DMS53 (cell line): ENCODE measurements at regions not wholly inside any gene's neighbourhood (a gene's known extent, or its start where the extent isn't known, plus 50 kb on each side); places are given as distances from the start of the nearest gene placed in this dataset.

Experiments
- DNase-seq: peaks from one replicate; lab custom pipeline; 2025; lab: John Stamatoyannopoulos, UW

GRCh38 chr11:109046284-109046992, 375.6 kb upstream of the C11orf87 start:
- no peak for DNase-seq

GRCh38 chr11:109048098-109048497, 373.9 kb upstream of the C11orf87 start:
- no peak for DNase-seq

GRCh38 chr11:109051200-109051599, 370.8 kb upstream of the C11orf87 start:
- no peak for DNase-seq

- no peak for DNase-seq
Measured at GRCh38 chr11:109059402-109059801, 362.6 kb upstream of the C11orf87 start.

GRCh38 chr11:109061394-109061793, 360.6 kb upstream of the C11orf87 start:
- DNase-seq = no peak

GRCh38 chr11:109062445-109062844, 359.5 kb upstream of the C11orf87 start:
- DNase-seq = no peak

GRCh38 chr11:109062871-109063270, 359.1 kb upstream of the C11orf87 start:
- DNase-seq = no peak

GRCh38 chr11:109064618-109065311, 357.2 kb upstream of the C11orf87 start:
- peak; percentile 36 for DNase-seq

- no peak for DNase-seq
Measured at GRCh38 chr11:109071262-109071661, 350.7 kb upstream of the C11orf87 start.

- no peak for DNase-seq
Measured at GRCh38 chr11:109071712-109072524, 350.1 kb upstream of the C11orf87 start.

- no peak for DNase-seq
Measured at GRCh38 chr11:109073032-109073822, 348.8 kb upstream of the C11orf87 start.

GRCh38 chr11:109075976-109076375, 346.0 kb upstream of the C11orf87 start:
- DNase-seq = no peak

GRCh38 chr11:109076870-109077269, 345.1 kb upstream of the C11orf87 start:
- DNase-seq = no peak

- no peak for DNase-seq
Measured at GRCh38 chr11:109077291-109077920, 344.6 kb upstream of the C11orf87 start.

GRCh38 chr11:109085708-109086373, 336.1 kb upstream of the C11orf87 start:
- no peak for DNase-seq

GRCh38 chr11:109086931-109087330, 335.1 kb upstream of the C11orf87 start:
- no peak for DNase-seq

GRCh38 chr11:109088086-109088485, 333.9 kb upstream of the C11orf87 start:
- no peak for DNase-seq

GRCh38 chr11:109089144-109089543, 332.8 kb upstream of the C11orf87 start:
- DNase-seq = no peak

GRCh38 chr11:109093354-109093753, 328.6 kb upstream of the C11orf87 start:
- peak; percentile 18 for DNase-seq

GRCh38 chr11:109096266-109096665, 325.7 kb upstream of the C11orf87 start:
- DNase-seq = no peak
